IPS-20b (cell line): ENCODE measurements at regions not wholly inside any gene's neighbourhood (a gene's known extent, or its start where the extent isn't known, plus 50 kb on each side); places are given as distances from the start of the nearest gene placed in this dataset.

Source experiments
- H3K27ac ChIP-seq: one replicate; pipeline ENCODE4 v1.5.1; 2013; ENCODE audit warnings: low read length
- H3K27me3 ChIP-seq: 2 replicates; pipeline ENCODE4 v1.6.1; 2013; ENCODE audit warnings: mild to moderate bottlenecking, low read length, inconsistent platforms; ENCODE audit not compliant: insufficient read depth
- H3K36me3 ChIP-seq: 2 replicates; pipeline ENCODE4 v1.6.1; 2013; ENCODE audit warnings: low read depth, mild to moderate bottlenecking, inconsistent platforms, low read length, moderate library complexity; ENCODE audit not compliant: insufficient read depth
- H3K4me1 ChIP-seq: 2 replicates; pipeline ENCODE4 v1.6.1; 2013; ENCODE audit warnings: mild to moderate bottlenecking, control low read depth, inconsistent platforms, low read length, moderate library complexity; ENCODE audit not compliant: insufficient read depth
- H3K4me3 ChIP-seq: 2 replicates; pipeline ENCODE4 v1.5.1; 2013; ENCODE audit warnings: mild to moderate bottlenecking, low read length, inconsistent platforms
- H3K9ac ChIP-seq: 2 replicates; pipeline ENCODE4 v1.6.1; 2013; ENCODE audit warnings: low read depth, mild to moderate bottlenecking, inconsistent platforms, low read length, moderate library complexity
- H3K9me3 ChIP-seq: 2 replicates; pipeline ENCODE4 v1.6.1; 2013; ENCODE audit warnings: mild to moderate bottlenecking, low read depth, low read length, inconsistent platforms; ENCODE audit not compliant: insufficient read depth

- H3K9ac ChIP-seq: peak overlapping the region; percentile 39; the same call in 1 of the 2 replicates
- H3K36me3 ChIP-seq: no peaks in the 10 kb centered on the region
- no peak overlapping the region for H3K27ac ChIP-seq
- H3K9me3 ChIP-seq: no peaks in the 10 kb centered on the region
- no peaks in the 10 kb centered on the region for H3K27me3 ChIP-seq
- peaks cover 25% of the 10 kb centered on the region for H3K4me1 ChIP-seq
- H3K4me3 ChIP-seq: peak overlapping the region; percentile 10; the same call in 1 of the 2 replicates
Measured at GRCh38 chr2:201978333-201978732, 55.3 kb upstream of the FZD7 start.

- H3K9ac ChIP-seq: no peak overlapping the region
- no peaks in the 10 kb centered on the region for H3K27me3 ChIP-seq
- no peaks in the 10 kb centered on the region for H3K36me3 ChIP-seq
- no peaks in the 10 kb centered on the region for H3K9me3 ChIP-seq
- H3K4me1 ChIP-seq: peaks cover 28% of the 10 kb centered on the region
- no peak overlapping the region for H3K4me3 ChIP-seq
- H3K27ac ChIP-seq: no peak overlapping the region
Measured at GRCh38 chr2:201978986-201979385, 54.7 kb upstream of the FZD7 start.

GRCh38 chr2:201980389-201980821 is 53.2 kb upstream of the FZD7 start:
- H3K27me3 ChIP-seq: no peaks in the 10 kb centered on the region
- no peaks in the 10 kb centered on the region for H3K9me3 ChIP-seq
- H3K4me1 ChIP-seq: peaks cover 29% of the 10 kb centered on the region
- no peak overlapping the region for H3K9ac ChIP-seq
- H3K4me3 ChIP-seq: no peak overlapping the region
- no peaks in the 10 kb centered on the region for H3K36me3 ChIP-seq
- H3K27ac ChIP-seq: no peak overlapping the region

- Histone ChIP-seq H3K27ac (no peak overlapping the region), H3K4me1 (peaks cover 29% of the 10 kb centered on the region), H3K4me3 (no peak overlapping the region)
Measured at GRCh38 chr2:201980946-201981345, 52.7 kb upstream of the FZD7 start.

GRCh38 chr2:201983174-201983573 is 50.5 kb upstream of the FZD7 start:
- Histone ChIP-seq H3K4me3 (no peak overlapping the region), H3K4me1 (peaks cover 15% of the 10 kb centered on the region), H3K27me3 (no peaks in the 10 kb centered on the region), H3K36me3 (no peaks in the 10 kb centered on the region), H3K9me3 (no peaks in the 10 kb centered on the region), H3K9ac (no peak overlapping the region), H3K27ac (no peak overlapping the region)

More at GRCh38 chr2:201980946-201981345, 52.7 kb upstream of the FZD7 start:
- Histone ChIP-seq H3K27me3 (no peaks in the 10 kb centered on the region), H3K9me3 (no peaks in the 10 kb centered on the region), H3K36me3 (no peaks in the 10 kb centered on the region), H3K9ac (no peak overlapping the region)

GRCh38 chr2:201983800-201984199 is 49.9 kb upstream of the FZD7 start:
- H3K4me1 ChIP-seq: peaks cover 11% of the 10 kb centered on the region; the same call in 1 of the 2 replicates
- H3K4me3 ChIP-seq: no peak overlapping the region
- no peaks in the 10 kb centered on the region for H3K36me3 ChIP-seq
- no peak overlapping the region for H3K27ac ChIP-seq
- H3K9ac ChIP-seq: no peak overlapping the region
- H3K27me3 ChIP-seq: no peaks in the 10 kb centered on the region
- no peaks in the 10 kb centered on the region for H3K9me3 ChIP-seq
